PC-9 (cell line): ENCODE measurements at regions not wholly inside any gene's neighbourhood (a gene's known extent, or its start where the extent isn't known, plus 50 kb on each side); places are given as distances from the start of the nearest gene placed in this dataset.

ENCODE experiments used
- EZH2 ChIP-seq: fragments of 200-600 bp; sonication (generic); IDR thresholded peaks from 2 replicates; pipeline ENCODE4 v1.8.0; 2017; ENCODE audit warnings: antibody characterized with exemption, low read depth
- TF ChIP-seq, protein P1 (sequence below): fragments of 200-600 bp; sonication (generic); conservative IDR thresholded peaks from 2 replicates; pipeline ENCODE4 v1.6.1; 2017; ENCODE audit warnings: mixed run types, antibody characterized with exemption, mild to moderate bottlenecking, moderate library complexity

DNA sequence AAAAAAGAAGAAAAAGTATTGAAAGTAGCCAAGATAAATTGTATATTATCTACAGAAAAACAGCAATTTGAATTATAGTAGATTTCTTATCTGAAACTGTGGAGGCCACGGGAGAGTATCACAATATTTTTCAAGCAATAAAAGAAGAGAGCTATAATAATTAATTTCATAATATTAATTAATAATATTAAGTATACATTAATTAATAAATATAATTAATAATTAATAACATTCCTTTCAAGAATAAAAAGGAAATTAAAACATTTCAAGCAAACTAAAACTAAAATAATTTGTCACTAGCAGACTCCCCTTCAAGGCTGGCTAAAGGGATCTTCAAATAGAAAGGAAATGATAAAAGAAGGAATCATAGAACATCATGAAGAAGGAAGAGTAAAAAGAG, 372.7 kb upstream of the KYNU start:
- TF ChIP-seq, protein P1, sequence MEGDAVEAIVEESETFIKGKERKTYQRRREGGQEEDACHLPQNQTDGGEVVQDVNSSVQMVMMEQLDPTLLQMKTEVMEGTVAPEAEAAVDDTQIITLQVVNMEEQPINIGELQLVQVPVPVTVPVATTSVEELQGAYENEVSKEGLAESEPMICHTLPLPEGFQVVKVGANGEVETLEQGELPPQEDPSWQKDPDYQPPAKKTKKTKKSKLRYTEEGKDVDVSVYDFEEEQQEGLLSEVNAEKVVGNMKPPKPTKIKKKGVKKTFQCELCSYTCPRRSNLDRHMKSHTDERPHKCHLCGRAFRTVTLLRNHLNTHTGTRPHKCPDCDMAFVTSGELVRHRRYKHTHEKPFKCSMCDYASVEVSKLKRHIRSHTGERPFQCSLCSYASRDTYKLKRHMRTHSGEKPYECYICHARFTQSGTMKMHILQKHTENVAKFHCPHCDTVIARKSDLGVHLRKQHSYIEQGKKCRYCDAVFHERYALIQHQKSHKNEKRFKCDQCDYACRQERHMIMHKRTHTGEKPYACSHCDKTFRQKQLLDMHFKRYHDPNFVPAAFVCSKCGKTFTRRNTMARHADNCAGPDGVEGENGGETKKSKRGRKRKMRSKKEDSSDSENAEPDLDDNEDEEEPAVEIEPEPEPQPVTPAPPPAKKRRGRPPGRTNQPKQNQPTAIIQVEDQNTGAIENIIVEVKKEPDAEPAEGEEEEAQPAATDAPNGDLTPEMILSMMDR: no peak
- TF ChIP-seq EZH2: no peak
